Fibroblast of skin of back (primary cell): ENCODE measurements at regions not wholly inside any gene's neighbourhood (a gene's known extent, or its start where the extent isn't known, plus 50 kb on each side); places are given as distances from the start of the nearest gene placed in this dataset.

Experiments
- DNase-seq: peaks from one replicate; pipeline ENCODE4 v3.0.0-alpha.2; 2013

DNA sequence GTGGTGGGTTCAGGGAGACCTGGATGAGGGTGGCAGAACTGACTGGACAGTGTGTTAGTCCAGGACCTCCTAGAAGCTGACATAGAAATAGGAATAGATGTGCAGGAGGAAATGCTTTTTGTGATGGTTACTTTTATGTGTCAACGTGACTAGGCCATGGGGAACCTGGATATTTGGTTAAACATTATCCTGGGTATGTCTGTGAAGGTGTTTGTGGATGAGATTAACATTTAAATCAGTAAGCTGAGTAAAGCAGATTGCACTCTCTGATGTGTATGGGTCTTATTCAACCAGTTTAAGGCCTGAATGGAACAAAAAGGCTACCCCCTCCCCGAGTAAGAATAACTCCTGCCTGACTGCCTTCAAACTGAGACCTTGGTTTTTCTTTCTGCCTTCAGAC is 219.3 kb downstream of the DHX35 start:
- DNase-seq = no peak

DNA sequence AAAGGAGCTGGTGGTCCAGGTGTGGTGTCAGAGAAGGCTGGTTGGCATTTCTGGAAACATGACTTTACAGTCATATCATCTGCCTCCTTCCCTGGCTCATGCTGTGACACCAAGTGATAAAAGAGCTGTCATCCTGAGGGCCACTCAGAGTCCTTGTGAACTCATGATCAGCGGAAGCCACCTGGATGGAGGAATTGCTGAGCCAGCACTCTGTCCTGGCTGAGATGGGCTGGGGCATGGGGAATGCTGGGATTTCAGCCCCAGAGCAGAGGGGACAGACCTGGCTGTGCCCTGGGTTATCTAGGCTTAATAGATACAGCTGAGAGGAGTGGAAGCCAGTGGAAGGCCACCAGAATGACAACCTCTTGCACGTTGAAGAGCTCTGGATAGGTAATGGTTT is 214.3 kb downstream of the DHX35 start:
- no peak for DNase-seq

DNA sequence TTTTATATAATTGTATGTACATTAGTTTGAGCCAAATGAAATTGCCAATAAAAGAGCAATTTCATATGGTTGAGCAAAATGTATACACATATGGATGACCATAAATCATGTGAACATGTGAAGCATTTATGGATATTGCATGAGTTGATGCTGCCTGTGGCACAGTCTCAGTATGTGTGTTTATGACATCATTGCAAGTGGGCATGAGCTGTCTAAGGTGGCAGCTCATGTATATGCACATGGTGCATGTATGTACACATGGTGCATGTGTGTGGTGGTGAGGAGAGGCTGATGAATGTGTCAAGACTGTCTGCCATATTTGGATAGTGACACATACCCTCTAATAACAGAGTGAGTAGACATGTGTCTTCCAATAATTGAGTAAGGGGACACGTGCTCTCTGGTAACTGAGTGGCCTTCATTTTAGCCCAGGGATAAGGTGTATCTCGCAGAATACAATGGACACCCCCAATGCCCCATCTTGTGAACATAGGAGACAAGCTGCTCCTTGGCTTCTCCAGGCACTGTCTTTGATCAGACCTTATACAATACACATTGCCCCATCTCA is 208.8 kb downstream of the DHX35 start:
- DNase-seq = no peak

DNA sequence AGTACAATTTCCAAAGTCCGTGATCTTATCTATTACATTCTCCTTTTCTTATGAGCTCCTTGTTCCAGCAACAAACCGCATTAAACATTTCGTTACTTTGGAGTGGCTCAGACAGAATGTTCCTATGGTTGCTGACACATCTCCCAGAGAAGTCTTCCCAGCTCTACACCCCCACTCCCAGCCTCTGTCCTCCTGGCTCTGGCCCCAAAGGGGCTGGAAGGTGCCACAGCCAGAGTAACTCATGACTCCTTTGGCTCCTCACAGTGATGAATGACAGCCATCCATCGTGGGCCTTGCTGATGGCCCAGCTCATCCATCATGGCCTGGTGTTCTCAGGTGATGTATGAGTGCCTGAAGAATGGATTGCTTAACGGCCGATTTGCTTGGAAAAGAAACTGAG is 203.0 kb downstream of the DHX35 start:
- DNase-seq = no peak

DNA sequence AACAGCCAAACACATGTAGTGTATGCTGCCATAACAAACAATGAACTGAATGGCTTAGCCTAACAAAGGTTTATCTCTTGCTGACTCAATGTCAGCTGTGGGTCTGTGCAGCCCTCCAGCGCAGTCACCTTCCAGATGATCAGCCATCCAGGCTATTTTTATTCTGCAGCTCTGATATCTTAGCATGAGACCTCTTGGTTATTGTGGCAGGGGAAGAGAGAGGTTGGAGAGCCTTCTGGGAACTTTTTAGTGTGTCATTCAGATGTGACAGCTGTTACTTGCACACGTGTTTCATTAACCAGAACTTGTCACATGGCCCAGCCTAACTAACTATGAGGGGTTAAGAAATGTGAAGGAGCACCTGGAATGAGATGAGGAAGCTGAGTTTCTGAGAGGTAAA is 202.5 kb downstream of the DHX35 start:
- no peak for DNase-seq

DNA sequence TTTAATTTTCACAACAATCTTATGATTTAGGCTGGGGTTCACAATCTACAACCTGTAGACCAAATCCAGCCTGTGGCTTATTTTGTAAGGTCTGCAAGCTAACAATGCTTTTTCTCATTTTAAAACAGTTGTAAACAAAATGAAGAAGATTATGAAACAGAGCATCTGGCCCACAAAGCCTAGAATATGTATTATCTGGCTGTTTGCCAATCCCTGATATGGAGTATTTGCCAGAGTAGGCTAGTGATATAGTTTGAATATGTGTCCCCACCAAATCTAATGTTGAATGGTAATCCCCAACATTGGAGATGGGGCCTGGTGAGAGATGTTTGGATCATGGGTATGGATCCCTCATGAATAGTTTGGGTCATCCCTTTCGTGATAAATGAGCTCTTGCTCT is 201.8 kb downstream of the DHX35 start:
- no peak for DNase-seq

DNA sequence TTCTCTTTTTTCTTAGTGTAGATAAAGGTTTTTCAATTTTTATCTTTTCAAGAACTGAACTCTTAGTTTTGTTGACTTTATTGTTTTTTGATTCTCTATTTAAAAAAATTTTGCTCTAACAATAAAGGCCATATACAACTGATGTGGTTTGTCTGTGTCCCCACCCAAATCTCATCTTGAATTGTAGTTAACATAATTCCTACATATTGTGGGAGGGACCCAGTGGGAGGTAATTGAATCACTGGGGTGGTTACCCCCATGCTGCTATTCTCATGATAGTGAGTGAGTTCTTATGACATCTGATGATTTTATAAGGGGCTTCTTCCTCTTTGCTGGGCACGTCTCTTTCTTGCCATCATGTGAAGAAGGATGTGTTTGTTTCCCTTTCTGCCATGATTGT is 199.8 kb downstream of the DHX35 start:
- no peak for DNase-seq

DNA sequence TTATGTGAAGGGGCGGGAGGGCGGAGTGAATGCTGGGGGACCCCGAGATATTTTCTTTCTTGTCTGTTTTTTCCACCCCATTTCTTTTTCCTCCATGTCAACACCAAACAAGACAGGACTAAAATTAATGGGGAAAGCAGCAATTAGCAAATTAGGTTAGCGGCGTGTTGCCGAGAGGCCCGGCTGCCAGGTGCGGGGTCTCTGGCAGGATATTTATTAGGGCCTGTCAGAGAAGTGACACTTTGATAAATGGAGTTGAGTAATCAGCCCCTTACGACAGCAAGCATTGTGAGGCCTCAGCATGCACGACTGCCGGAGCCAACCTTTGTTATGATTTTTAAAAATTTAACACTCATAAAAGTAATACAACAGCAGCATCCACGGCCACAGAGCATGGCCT is 193.8 kb downstream of the DHX35 start:
- no peak for DNase-seq

DNA sequence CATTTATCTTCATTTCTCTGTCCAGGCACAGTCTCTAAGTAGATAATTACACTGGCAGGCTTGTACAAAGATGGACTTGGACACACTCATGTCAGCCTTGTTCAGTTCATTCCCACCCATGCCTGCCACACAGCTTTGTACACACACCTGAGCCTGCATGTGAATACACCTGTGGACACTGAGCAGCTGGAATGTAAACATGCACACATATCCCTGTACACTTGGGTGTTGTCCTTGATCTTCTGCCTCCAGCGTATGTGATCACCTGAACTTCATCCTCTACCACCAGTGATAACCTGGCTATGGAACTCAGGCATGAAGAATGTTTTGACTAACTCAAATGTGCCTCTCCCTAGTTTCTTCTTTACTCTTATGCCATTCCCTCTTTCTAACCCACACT is 190.6 kb downstream of the DHX35 start:
- DNase-seq = no peak

DNA sequence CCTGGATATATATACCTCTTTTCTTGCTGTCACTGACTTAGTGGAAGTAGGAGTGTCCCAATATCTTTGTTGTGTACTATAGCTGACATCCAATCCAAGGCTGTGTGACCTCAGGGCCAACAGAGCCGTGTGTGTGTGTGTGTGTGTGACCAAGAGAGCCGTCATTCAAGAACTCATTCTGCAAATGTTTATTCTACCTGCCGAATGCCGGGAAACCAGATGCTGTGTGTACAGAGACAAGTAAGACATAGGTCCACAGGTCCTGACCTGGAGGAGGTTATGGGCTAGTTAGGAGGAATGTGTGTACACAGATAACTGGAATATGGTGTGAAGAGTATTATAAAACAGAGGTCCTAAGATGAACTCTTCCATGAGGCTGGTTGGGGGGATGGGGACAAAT is 190.0 kb downstream of the DHX35 start:
- no peak for DNase-seq

DNA sequence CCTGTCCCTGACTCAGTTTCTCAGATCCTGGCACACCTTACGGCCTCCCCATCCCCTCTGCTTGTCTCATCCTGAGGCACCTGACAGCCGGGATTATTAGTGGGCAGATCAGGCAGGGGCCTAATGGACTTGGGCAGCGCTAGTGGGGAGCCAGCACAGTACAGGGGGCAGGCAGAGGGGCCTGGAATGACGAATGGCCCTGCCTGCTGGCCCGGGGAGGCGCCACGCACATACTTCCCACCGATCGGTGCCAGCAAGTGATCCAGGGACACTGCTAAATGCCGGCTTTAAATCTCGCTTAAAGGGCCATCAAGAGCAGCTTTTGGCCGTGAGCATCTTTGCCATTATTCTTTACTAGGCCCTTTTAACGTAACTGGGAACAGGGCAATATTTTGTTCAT is 188.4 kb downstream of the DHX35 start:
- DNase-seq = no peak

DNA sequence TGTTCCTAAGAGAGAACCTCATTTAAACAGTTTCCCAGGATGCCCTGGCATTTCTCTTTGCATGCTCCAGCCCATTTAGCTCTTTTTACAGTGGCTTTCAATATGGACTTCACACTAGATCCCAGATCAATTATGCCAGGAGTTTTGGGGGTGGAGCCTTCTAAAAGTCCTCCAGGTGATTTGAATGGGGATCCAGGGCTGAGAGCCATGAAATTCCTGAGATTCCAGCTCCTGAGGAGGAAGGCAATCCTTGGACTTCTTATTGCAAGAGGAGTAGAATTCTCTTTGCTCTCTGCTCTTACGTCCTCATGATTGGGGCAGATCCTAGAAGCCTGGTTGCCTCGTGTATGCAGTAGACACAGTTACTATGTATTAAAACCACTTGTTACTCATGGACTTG is 184.2 kb downstream of the DHX35 start:
- no peak for DNase-seq

DNA sequence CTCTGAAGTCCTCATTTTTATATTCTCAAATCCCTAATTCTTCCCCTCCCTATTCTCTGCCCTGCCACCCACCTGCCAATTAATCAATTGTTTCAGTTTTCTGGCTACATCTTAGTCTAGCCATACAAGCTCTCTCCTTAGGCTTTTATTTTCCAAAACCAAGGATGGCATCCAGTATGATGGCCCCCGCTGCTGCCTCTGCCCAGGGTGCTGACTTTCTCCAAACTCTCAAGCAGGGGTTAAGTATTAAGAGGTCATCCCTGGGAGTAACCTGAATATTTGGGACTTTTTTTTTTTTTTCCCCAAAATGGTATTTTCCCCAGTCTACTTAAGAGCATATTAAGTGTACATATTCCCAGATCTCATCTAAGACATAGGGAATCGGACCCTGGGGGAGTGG is 183.8 kb downstream of the DHX35 start:
- no peak for DNase-seq

DNA sequence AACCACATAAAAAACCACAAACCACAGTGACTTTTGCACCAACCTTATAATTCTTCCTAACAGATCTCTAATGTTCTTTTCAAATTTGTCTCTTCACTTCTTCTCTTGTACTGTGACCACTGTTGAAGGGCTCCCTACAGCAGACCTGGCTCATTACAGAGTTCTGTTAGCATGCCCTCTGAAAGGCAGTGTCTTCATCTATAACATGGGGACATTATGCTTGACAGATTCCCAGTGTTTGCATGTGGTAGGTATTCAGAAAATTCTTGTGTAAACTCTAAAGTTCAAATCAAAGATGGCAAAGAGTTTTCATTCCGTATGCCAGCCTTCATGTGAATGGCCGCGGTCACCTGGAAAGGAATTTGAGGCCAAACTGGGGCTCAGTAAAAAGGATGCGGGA is 182.6 kb downstream of the DHX35 start:
- DNase-seq = no peak

DNA sequence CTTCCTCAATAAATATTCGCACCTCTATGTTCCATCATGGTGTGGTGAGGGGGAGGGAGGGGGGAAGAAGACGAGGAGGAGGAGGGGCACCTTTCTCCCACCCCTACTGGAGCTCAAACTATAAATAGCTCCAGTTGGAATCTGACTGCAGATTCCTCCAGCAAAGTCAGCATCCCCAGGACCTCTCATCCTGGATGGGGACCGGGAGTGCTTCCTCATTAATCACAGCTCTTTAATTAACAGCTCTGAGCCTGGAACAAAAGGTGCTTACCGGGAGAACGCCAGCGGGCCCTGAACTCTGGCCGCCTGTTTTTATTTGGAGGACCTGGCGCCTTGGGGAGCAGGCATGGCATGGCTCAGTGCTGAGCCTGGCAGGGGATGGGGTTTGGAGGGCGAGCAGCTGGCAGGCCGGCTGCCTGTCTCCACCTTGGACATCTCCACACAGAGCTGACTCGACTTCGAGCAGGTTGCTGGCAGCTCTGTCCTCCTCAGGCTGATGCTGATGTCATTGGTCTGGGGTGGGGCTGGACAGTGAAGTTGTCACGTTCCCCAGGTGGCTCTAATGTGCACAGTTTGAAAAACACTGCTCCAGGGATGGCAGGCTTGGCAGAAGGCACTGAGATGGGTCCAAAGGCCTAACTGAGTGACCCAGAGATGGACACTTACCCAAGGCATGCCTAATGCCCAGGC is 180.4 kb downstream of the DHX35 start:
- DNase-seq = no peak

DNA sequence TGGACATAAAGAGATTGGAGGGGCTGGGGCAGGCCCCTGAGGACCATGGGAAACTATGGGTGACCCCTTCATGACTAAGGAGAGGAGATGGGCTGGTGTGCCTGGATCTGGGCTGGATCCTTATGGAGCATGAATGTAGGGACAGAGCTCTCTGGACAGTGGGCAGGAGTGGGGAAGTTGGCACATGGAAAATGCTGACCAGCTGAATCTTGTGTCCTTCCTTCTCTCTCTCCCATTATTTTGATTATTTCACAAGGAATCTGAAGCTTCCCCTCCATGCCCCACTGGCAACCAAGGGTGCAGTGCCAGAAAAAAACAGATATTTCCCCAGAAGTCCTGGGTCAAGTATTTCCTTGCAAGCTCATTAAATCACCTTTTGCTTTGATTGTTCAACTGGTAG is 175.2 kb downstream of the DHX35 start:
- no peak for DNase-seq

DNA sequence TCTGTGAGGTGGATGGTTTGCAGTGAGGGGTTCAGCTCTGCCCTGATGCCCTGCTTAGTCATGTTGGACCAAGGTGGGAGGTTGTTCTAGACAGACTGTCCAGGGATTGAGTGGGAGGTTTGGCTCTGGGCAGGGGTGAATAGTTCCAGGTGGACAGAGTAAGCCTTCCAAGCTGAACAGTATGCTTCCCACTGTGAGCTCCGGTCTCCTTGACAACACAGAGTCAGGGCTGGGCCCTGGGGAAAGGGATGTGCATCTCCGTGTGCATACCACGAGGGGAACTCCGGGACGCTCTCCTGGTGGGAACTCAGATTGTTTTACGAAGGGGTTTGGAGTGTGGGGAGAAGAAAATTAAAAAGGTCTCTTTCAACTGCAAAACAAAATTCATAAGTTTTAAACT is 174.7 kb downstream of the DHX35 start:
- DNase-seq = no peak

DNA sequence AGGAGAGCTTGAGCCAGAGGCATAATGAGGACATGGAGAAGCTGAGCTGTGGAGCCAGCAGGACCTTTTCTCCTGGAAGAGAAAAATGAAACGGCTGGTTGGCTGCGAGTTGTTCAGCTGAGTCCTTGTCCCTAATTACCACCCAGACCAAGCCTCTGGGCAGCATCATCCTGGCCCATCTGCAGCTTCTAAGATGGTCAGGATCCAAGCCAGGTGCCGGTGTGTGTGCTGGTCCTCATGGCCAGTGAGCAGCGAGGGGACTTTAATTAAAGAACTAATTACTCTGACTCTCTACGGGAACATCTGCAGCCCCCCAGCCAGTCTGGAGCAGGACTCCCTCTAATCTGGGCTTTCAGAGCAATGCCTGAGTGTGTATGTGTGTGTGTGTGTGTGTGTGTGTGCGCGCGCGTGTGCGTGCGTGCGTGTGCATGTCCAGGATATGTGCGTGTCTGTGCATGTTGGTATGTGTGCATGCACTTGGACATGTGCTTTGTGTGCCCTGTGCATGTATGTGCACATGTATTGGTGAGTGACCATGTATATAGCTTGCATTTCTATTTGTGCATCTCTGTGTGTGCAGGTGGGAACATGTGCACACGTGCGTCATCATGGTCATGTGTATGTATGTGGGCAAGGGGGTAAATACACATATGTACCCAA is 173.9 kb downstream of the DHX35 start:
- DNase-seq = no peak

DNA sequence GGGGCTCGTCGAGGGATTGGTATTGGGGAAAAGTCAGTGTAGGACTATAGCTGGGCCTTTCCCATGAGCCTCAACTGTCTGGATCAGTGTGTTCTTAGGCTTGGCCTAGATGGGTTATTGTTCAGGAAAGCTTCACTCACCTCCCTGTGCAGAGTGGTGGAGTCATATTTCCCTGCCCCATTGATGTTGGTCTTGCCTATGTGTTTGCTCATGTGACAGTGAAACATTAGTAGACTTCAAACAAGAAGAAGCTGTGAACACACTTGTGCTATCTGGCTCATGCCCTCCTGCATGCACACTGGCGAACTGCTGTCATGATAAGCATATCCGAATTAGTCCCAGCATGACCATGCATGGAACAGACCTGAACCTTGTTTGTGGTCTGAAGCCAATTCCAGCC is 171.1 kb downstream of the DHX35 start:
- DNase-seq = no peak

DNA sequence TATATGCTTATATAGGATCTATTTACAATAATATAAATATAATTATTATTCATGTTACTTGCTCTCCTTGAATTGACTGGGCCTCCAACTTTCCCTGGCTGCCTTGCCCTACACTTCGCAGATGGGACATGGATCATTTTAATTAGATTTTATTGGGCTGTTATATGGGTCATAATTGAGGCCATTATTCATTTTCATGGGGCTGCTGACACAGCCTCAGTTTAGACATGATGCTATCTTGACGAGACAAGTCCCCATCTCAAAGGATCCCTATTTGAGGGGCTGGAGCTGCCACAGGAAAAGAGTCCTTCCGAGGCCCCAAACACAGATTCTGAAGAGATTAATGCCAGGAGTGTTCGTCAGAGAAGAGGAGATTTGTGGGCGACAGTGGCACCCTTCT is 170.4 kb downstream of the DHX35 start:
- no peak for DNase-seq

DNA sequence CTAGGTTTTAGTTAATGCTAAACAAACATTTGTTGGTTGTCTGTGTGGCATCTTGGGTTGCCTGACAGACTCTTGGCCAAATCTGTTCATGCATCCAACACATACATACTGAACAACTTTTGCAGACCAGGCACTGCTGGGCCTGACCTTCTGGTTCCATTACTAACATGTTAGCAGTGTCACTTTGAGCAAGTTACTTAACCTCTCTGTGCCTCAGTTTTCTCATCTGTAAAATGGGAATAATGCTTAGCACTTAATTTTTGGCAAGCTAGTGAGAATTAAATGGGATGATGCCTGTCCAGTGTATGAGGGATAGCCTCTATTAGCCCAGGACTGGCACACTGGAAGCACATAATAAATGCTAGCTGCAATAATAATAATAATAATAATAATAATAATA is 169.9 kb downstream of the DHX35 start:
- DNase-seq = no peak

DNA sequence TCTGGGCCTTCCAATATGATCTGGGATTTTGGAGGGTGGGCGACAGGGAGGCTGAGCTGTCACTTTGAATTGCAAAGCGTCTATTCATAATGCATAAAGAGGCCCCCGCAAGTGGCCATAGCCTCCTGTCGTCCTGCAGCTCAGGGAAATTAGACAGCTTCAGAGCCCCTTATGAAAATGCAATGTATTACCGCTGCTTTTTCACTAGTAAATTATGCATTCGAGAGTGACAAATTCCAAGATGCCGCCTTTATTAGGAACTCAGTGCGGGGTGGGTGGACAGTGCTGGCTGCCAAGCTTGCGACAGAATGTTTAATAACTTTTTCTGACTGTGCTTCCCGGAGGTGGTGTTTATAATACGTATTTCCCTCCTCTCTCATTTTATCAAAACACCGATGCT is 168.5 kb downstream of the DHX35 start:
- no peak for DNase-seq

DNA sequence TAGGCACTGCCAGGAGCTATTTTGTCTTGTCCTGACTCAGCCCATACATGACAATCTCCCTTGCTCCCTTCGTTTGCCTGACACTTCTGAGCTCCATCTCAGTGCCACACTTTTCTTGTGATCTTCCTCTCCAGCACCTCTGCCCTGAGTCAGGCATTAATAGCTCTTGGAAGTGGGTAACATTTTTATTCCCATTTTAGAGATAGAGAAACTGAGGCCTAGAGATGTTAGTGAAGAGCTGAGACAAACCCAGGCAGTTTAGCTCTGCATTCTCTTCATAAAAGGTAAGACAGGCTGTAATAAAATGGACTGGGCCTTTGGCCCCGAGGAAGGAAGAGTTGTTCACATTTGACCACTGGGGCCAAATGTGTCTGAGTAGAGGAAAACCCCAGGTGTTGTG is 167.4 kb downstream of the DHX35 start:
- DNase-seq = no peak

DNA sequence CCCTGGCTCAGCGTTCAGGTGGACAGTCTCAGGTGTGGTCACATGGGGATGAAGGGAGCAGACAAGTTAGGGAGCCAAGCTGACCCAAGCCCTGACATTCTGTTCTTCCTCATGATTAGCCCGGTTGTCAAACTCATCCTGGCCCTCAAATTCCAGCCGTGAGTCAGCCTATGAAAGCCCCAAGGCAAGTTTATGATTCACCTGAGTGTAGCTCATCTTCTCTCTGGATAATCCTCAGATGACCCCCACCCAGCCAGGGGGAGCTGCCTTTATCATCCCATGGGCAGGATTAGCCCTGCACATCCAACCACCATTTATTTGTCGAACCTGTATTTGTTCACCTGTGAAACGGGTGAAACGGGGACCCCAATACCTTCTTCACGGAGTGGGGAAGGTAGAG is 161.9 kb downstream of the DHX35 start:
- DNase-seq = no peak

DNA sequence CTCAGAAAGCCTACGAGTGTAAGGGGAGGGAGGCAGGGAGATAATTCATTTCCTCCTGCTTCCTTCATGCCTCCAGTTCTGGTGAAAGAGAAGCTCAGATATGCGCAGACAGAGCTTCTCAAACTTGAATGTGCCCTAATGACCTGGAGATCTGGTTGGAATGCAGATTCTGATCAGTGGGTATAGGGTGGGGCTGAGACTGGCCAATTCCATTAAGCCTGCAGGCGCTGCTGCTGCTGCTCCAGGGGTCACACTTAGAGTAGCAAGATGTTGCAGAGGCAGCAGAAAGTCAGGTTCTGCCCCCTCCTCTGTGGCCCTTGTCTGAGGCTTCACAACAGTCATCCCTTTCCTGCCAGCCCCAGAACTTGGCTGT is 161.0 kb downstream of the DHX35 start:
- no peak for DNase-seq
